ENCODE measurements at regions not wholly inside any gene's neighbourhood (a gene's known extent, or its start where the extent isn't known, plus 50 kb on each side); places are given as distances from the start of the nearest gene placed in this dataset.
A peak's percentile ranks its signal among the peaks of the same experiment; 100 is the strongest.

DNA sequence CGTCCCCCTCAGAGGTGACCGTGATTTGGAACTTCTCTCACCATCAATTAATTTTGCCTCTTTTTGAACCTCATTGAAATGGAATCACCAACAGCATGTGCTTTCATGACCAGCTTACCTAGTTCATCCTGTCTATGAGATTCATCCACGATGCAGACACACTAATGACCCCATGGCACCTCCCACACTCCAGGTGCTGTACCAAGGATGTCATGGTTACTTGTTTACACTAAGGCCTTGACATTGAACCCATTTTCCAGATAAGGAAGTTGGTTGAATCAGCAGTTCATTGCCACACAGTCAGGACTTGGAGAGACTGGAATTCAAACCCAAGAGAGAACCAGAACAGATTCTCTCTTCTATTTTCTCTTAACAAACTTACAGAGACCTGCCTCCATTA is 139.0 kb downstream of the ZFP36L2 start:
- no peak overlapping the region for H3K9ac ChIP-seq (ENCODE audit: low read length)
- H3K4me2 ChIP-seq (ENCODE audit: low read length): no peak overlapping the region
- no peak for TF ChIP-seq EGR1 (IDR thresholded peaks at IDR 0.05; ENCODE audit: low read depth)
- TF ChIP-seq SRF (IDR thresholded peaks at IDR 0.05; ENCODE audit: low read depth): no peak
- TF ChIP-seq, protein P1, sequence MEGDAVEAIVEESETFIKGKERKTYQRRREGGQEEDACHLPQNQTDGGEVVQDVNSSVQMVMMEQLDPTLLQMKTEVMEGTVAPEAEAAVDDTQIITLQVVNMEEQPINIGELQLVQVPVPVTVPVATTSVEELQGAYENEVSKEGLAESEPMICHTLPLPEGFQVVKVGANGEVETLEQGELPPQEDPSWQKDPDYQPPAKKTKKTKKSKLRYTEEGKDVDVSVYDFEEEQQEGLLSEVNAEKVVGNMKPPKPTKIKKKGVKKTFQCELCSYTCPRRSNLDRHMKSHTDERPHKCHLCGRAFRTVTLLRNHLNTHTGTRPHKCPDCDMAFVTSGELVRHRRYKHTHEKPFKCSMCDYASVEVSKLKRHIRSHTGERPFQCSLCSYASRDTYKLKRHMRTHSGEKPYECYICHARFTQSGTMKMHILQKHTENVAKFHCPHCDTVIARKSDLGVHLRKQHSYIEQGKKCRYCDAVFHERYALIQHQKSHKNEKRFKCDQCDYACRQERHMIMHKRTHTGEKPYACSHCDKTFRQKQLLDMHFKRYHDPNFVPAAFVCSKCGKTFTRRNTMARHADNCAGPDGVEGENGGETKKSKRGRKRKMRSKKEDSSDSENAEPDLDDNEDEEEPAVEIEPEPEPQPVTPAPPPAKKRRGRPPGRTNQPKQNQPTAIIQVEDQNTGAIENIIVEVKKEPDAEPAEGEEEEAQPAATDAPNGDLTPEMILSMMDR (IDR thresholded peaks at IDR 0.05 in 2 of 3, conservative IDR thresholded peaks at IDR 0.05 in 1 of 3; ENCODE audit: borderline replicate concordance in 1 of 3, insufficient read depth in 1 of 3, low read depth in 2 of 3, low read length in 2 of 3): no peak
- TF ChIP-seq, protein P2, sequence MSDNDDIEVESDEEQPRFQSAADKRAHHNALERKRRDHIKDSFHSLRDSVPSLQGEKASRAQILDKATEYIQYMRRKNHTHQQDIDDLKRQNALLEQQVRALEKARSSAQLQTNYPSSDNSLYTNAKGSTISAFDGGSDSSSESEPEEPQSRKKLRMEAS (IDR thresholded peaks at IDR 0.05): no peak
- no TSS peak for BruUV-seq (replicated peaks)
- ChIA-PET POLR2A (no interaction called here), CTCF (no interaction called here), RAD21 (ENCODE audit: low non-redundant PET in 1 of 2, low total read pairs in 2 of 2, uncharacterized antibody in 2 of 2, unreplicated experiment in 2 of 2) (no interaction called here)
- no peaks in the 10 kb centered on the region for H3K27me3 ChIP-seq (ENCODE audit: insufficient read depth, low read length)
- H3K9me2 ChIP-seq (ENCODE audit: insufficient read depth): no peaks in the 10 kb centered on the region
- no peak overlapping the region for H2AFZ ChIP-seq (ENCODE audit: low read depth, low read length, poor library complexity, severe bottlenecking)
- no peak overlapping the region for H3K4me3 ChIP-seq (replicated peaks in 1 of 2; ENCODE audit: low read depth in 1 of 2, low read length in 2 of 2)
- no peak for ATAC-seq
- intact Hi-C loops (cut with micrococcal nuclease): no loop called here
- no peaks in the 10 kb centered on the region for H4K20me1 ChIP-seq (ENCODE audit: insufficient read depth)
- no peak overlapping the region for H3K27ac ChIP-seq (ENCODE audit: low read depth, low read length)
- no peaks in the 10 kb centered on the region for H3K36me3 ChIP-seq (ENCODE audit: control insufficient read depth in 1 of 2, insufficient read depth in 2 of 2, low read length in 2 of 2)
- no peak for DNase-seq (ENCODE audit: low read depth, low spot score)
- peaks cover 4 to 11% of the 10 kb centered on the region in 2 experiments; a peak in 2 of 4 replicates for H3K9me3 ChIP-seq (ENCODE audit: control insufficient read depth in 1 of 2, insufficient read depth in 1 of 2, low read depth in 1 of 2, low read length in 2 of 2)
- H3K79me2 ChIP-seq (ENCODE audit: insufficient read depth, low read length): no peaks in the 10 kb centered on the region
- peaks cover 0 to 18% of the 10 kb centered on the region in 2 experiments; a peak in 2 of 4 replicates for H3K4me1 ChIP-seq (ENCODE audit: control insufficient read depth in 1 of 2, insufficient read depth in 2 of 2, low read length in 2 of 2)

DNA sequence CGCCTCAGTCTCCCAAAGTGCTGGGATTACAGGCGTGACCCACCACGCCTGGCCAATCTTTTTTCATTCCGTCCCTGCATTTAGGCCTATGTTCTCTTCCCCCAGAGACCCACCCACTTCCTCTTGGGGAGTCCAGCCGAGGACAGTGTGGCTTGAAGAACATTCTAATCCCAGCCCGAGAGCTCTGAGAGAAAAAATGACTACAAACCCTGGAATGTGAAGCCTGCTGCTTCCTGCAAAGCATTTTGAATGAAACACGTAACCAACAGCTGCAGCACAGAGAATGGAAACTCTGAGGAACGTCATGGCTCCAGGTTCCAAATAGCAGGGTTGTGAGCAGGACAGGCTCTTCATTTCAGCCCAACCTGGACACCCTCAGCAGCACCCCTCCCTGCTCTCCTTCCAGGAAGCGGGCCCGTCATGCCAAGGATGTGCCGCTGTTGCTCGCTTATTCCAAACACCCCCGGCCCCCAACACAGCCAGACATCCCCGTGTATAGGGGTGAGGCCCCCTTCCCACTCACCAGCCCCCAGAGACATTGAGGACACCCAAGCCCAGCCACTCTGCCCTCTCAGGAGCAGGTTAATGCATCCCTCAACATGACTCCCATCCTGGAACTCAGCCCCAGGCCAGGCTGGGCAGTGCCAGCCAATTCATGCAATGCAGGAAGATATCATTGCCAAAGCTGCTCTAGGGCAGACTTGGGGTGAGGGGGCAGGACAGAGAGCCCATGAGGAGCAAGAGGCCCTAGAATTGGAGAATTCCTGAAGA is 139.8 kb downstream of the ZFP36L2 start:
- Histone ChIP-seq H4K20me1 (ENCODE audit: insufficient read depth) (no peaks in the 10 kb centered on the region), H3K9ac (ENCODE audit: low read length) (peak overlapping the region; percentile 23), H3K4me3 (replicated peaks in 1 of 2; ENCODE audit: low read depth in 1 of 2, low read length in 2 of 2) (no peak overlapping the region), H3K79me2 (ENCODE audit: insufficient read depth, low read length) (no peaks in the 10 kb centered on the region), H3K9me3 (ENCODE audit: control insufficient read depth in 1 of 2, insufficient read depth in 1 of 2, low read depth in 1 of 2, low read length in 2 of 2) (peaks cover 4 to 11% of the 10 kb centered on the region in 2 experiments; a peak in 2 of 4 replicates), H3K4me2 (ENCODE audit: low read length) (peak overlapping the region; percentile 57), H3K27ac (ENCODE audit: low read depth, low read length) (no peak overlapping the region), H3K36me3 (ENCODE audit: control insufficient read depth in 1 of 2, insufficient read depth in 2 of 2, low read length in 2 of 2) (no peaks in the 10 kb centered on the region), H3K4me1 (ENCODE audit: control insufficient read depth in 1 of 2, insufficient read depth in 2 of 2, low read length in 2 of 2) (peaks cover 0 to 18% of the 10 kb centered on the region in 2 experiments; a peak in 2 of 4 replicates), H3K27me3 (ENCODE audit: insufficient read depth, low read length) (no peaks in the 10 kb centered on the region), H2AFZ (ENCODE audit: low read depth, low read length, poor library complexity, severe bottlenecking) (peak overlapping the region; percentile 54), H3K9me2 (ENCODE audit: insufficient read depth) (no peaks in the 10 kb centered on the region)
- no TSS peak for BruUV-seq (replicated peaks)
- DNase-seq (ENCODE audit: low read depth, low spot score): peak; percentile 19
- intact Hi-C loops (cut with micrococcal nuclease): no loop called here
- peak; percentile 54; the same call in 1 of the 2 replicates for ATAC-seq
- CTCF ChIA-PET: no interaction called here
- RAD21 ChIA-PET (ENCODE audit: low non-redundant PET in 1 of 2, low total read pairs in 2 of 2, uncharacterized antibody in 2 of 2, unreplicated experiment in 2 of 2): no interaction called here
- POLR2A ChIA-PET: no interaction called here
- no peak for TF ChIP-seq SRF (IDR thresholded peaks at IDR 0.05; ENCODE audit: low read depth)
- TF ChIP-seq FOSL1 (IDR thresholded peaks at IDR 0.05; ENCODE audit: low read depth): peak; percentile 34; the same call in 1 of the 2 replicates
- no peak for TF ChIP-seq SIN3A (IDR thresholded peaks at IDR 0.05; ENCODE audit: low read depth)
- no peak for TF ChIP-seq POLR2AphosphoS5 (IDR thresholded peaks at IDR 0.05; ENCODE audit: low read depth, low read length)
- TF ChIP-seq ZNF274 (IDR thresholded peaks at IDR 0.05; ENCODE audit: low read depth, low read length): no peak
- TF ChIP-seq, protein P1 (IDR thresholded peaks at IDR 0.05 in 2 of 3, conservative IDR thresholded peaks at IDR 0.05 in 1 of 3; ENCODE audit: borderline replicate concordance in 1 of 3, insufficient read depth in 1 of 3, low read depth in 2 of 3, low read length in 2 of 3): no peak
- no peak for TF ChIP-seq ELF1 (IDR thresholded peaks at IDR 0.05; ENCODE audit: borderline replicate concordance, low read depth)
- no peak for TF ChIP-seq ZFX (IDR thresholded peaks at IDR 0.05)
- no peak for TF ChIP-seq EZH2phosphoT487 (IDR thresholded peaks at IDR 0.05; ENCODE audit: borderline replicate concordance)
- TF ChIP-seq SP1 (IDR thresholded peaks at IDR 0.05; ENCODE audit: low read depth): no peak
- TF ChIP-seq YY1 (IDR thresholded peaks at IDR 0.05; ENCODE audit: extremely low read depth, insufficient replicate concordance, low read depth, low read length): no peak
- no peak for TF ChIP-seq EGR1 (IDR thresholded peaks at IDR 0.05; ENCODE audit: low read depth)
- TF ChIP-seq CEBPB (IDR thresholded peaks at IDR 0.05; ENCODE audit: low read depth): no peak
- TF ChIP-seq RAD21 (IDR thresholded peaks at IDR 0.05; ENCODE audit: low read depth): no peak
- TF ChIP-seq JUND (IDR thresholded peaks at IDR 0.05): peak; percentile 38
- TF ChIP-seq CBX3 (IDR thresholded peaks at IDR 0.05; ENCODE audit: low read depth): no peak
